TTC549 (cell line): ENCODE measurements at regions not wholly inside any gene's neighbourhood (a gene's known extent, or its start where the extent isn't known, plus 50 kb on each side); places are given as distances from the start of the nearest gene placed in this dataset.

Source experiments
- FAIRE-seq: peaks from 2 replicates; lab custom pipeline; 2012; peaks lifted over from hg19 to GRCh38; lab: Jason Lieb, UNC

- FAIRE-seq = no peak
Observed at GRCh38 chr6:97815301-97815812, 532.3 kb upstream of the MMS22L start.

GRCh38 chr6:97816526-97816925, 533.5 kb upstream of the MMS22L start:
- FAIRE-seq = no peak

- FAIRE-seq = no peak
Observed at GRCh38 chr6:97819710-97820109, 536.7 kb upstream of the MMS22L start.

- no peak for FAIRE-seq
Observed at GRCh38 chr6:97820400-97820799, 537.4 kb upstream of the MMS22L start.

- FAIRE-seq = no peak
Observed at GRCh38 chr6:97822632-97823031, 539.6 kb upstream of the MMS22L start.

- no peak for FAIRE-seq
Observed at GRCh38 chr6:97841763-97842162, 558.7 kb upstream of the MMS22L start.

GRCh38 chr6:97842521-97842920, 559.5 kb upstream of the MMS22L start:
- FAIRE-seq = no peak

- FAIRE-seq = no peak
Observed at GRCh38 chr6:97849390-97849789, 566.4 kb upstream of the MMS22L start.

GRCh38 chr6:97850458-97851212, 567.6 kb upstream of the MMS22L start:
- no peak for FAIRE-seq

- no peak for FAIRE-seq
Observed at GRCh38 chr6:97863697-97864096, 580.7 kb upstream of the MMS22L start.

- no peak for FAIRE-seq
Observed at GRCh38 chr6:97864366-97864765, 581.4 kb upstream of the MMS22L start.

- no peak for FAIRE-seq
Observed at GRCh38 chr6:97864826-97865225, 581.8 kb upstream of the MMS22L start.

- FAIRE-seq = no peak
Observed at GRCh38 chr6:97865612-97866011, 582.6 kb upstream of the MMS22L start.

- no peak for FAIRE-seq
Observed at GRCh38 chr6:97866616-97867015, 583.6 kb upstream of the MMS22L start.

- no peak for FAIRE-seq
Observed at GRCh38 chr6:97867177-97867576, 584.2 kb upstream of the MMS22L start.

- no peak for FAIRE-seq
Observed at GRCh38 chr6:97870273-97870672, 587.3 kb upstream of the MMS22L start.

GRCh38 chr6:97876711-97877110, 593.7 kb upstream of the MMS22L start:
- FAIRE-seq = no peak

GRCh38 chr6:97882755-97883154, 599.7 kb upstream of the MMS22L start:
- FAIRE-seq = no peak

- FAIRE-seq = no peak
Observed at GRCh38 chr6:97885325-97885724, 602.3 kb upstream of the MMS22L start.

- FAIRE-seq = no peak
Observed at GRCh38 chr6:97885828-97886227, 602.8 kb upstream of the MMS22L start.

GRCh38 chr6:97901531-97901930, 618.5 kb upstream of the MMS22L start:
- no peak for FAIRE-seq

GRCh38 chr6:97909380-97909779, 626.4 kb upstream of the MMS22L start:
- FAIRE-seq = no peak

- FAIRE-seq = no peak
Observed at GRCh38 chr6:97913721-97914120, 630.7 kb upstream of the MMS22L start.

- FAIRE-seq = no peak
Observed at GRCh38 chr6:97914912-97915311, 631.9 kb upstream of the MMS22L start.
